NT2/D1 (cell line): ENCODE measurements at regions not wholly inside any gene's neighbourhood (a gene's known extent, or its start where the extent isn't known, plus 50 kb on each side); places are given as distances from the start of the nearest gene placed in this dataset.

Experiments used
- SUZ12 ChIP-seq: IDR thresholded peaks from 2 replicates; pipeline ENCODE4 v1.6.1; 2011; ENCODE audit not compliant: insufficient read length, insufficient read depth; ENCODE audit errors: extremely low read depth
- YY1 ChIP-seq: IDR thresholded peaks from 2 replicates; pipeline ENCODE4 v1.6.1; 2011; ENCODE audit not compliant: insufficient read length, insufficient read depth

DNA sequence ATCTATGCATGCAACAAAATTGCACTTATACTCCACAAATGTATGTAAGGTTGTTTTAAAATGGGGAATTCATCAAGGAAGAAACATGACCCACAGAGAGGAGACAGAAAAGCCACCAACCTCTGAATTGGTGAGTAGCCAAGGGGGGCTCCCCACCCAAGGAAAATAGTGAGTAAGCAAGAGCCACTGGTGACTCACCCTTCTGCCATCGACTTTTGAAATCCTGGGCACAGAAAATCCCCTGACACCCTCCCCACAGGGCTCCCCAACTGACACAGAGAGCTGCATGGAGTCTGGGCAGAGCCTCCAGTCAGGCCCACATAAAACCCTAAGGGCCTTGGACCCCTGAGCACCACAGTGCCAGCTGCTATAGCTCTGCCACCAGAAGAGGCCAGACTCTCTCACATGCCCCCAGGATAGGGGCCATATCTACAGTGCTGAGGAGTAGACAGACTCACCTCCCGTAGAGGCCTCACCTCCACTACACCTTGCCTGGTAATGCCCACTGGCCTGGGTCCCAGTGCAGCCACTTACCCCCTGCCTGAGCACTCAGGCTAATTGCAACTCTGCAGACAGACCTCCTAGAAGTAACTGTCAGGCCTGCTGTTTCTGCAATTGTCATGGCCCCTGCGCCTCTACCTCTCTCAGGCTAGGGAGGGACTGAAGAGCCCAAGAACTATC is 244.7 kb upstream of the WSB1 start:
- TF ChIP-seq SUZ12 = no peak
- TF ChIP-seq YY1 = no peak
